ENCODE measurements at regions not wholly inside any gene's neighbourhood (a gene's known extent, or its start where the extent isn't known, plus 50 kb on each side); places are given as distances from the start of the nearest gene placed in this dataset.
A peak's percentile ranks its signal among the peaks of the same experiment; 100 is the strongest.

- Histone ChIP-seq H3K9me3 (ENCODE audit: control insufficient read depth, low read depth, low read length) (no peaks in the 10 kb centered on the region), H3K79me1 (ENCODE audit: insufficient read depth, low read depth, low read length, poor library complexity, severe bottlenecking) (no peaks in the 10 kb centered on the region), H3K4ac (ENCODE audit: low read depth, low read length) (no peak overlapping the region), H2BK20ac (ENCODE audit: low read depth, low read length, poor library complexity, severe bottlenecking) (no peak overlapping the region), H3K4me2 (ENCODE audit: insufficient read depth, insufficient read length, low read length) (no peak overlapping the region), H4K8ac (replicated peaks; ENCODE audit: insufficient read length, low read depth, low read length) (no peak overlapping the region), H3K18ac (ENCODE audit: insufficient read length, low read depth, low read length) (no peak overlapping the region), H3K27ac (ENCODE audit: insufficient read length, low read depth, low read length) (no peak overlapping the region), H4K91ac (ENCODE audit: insufficient read length, low read depth, low read length) (no peak overlapping the region), H3K27me3 (ENCODE audit: insufficient read depth, low read length) (no peaks in the 10 kb centered on the region), H3K79me2 (ENCODE audit: insufficient read depth, low read length) (no peaks in the 10 kb centered on the region), H3T11ph (ENCODE audit: low read length) (no peak overlapping the region), H2AFZ (ENCODE audit: low read length) (no peak overlapping the region), H3K14ac (ENCODE audit: insufficient read depth, low read length) (no peak overlapping the region), H3K9ac (ENCODE audit: extremely low read depth, insufficient read length, low read length) (no peak overlapping the region), H3K4me1 (ENCODE audit: insufficient read depth, low read length) (no peaks in the 10 kb centered on the region), H2BK12ac (ENCODE audit: insufficient read length, low read depth, low read length) (no peak overlapping the region), H4K20me1 (ENCODE audit: control insufficient read depth, insufficient read depth, insufficient read length) (no peaks in the 10 kb centered on the region), H2BK5ac (ENCODE audit: insufficient read length, low read length) (no peak overlapping the region), H4K5ac (ENCODE audit: insufficient read length, low read depth, low read length) (no peak overlapping the region), H3K23ac (ENCODE audit: insufficient read length, low read depth, low read length) (no peak overlapping the region), H2BK15ac (ENCODE audit: low read depth, low read length) (no peak overlapping the region), H2AK5ac (ENCODE audit: insufficient read length, low read length) (no peak overlapping the region), H3K23me2 (ENCODE audit: insufficient read length, low read depth, low read length, poor library complexity, severe bottlenecking) (no peaks in the 10 kb centered on the region), H2BK120ac (ENCODE audit: low read depth, low read length, poor library complexity, severe bottlenecking) (no peak overlapping the region), H3K56ac (ENCODE audit: insufficient read length, low read depth, low read length) (no peak overlapping the region)
- WGBS (ENCODE audit: extremely low coverage, insufficient read length, low lambda C conversion rate), result no CpG with 5 or more reads among the region's 7 CpGs
- TF ChIP-seq CTCF (conservative IDR thresholded peaks at IDR 0.05), result peak; percentile 83
- Mint-ChIP-seq H3K9me3 (no peaks in the 10 kb centered on the region), H3K27me3 (ENCODE audit: low read depth) (no peaks in the 10 kb centered on the region), H3K27ac (no peak overlapping the region), H3K36me3 (ENCODE audit: insufficient read depth in 1 of 3, low read depth in 3 of 3) (no peaks in the 10 kb centered on the region), H3K4me1 (peaks cover 7 to 11% of the 10 kb centered on the region in 2 experiments), H3K4me3 (no peak overlapping the region)
- no peak for DNase-seq
These were observed 115.5 kb upstream of the G2E3 start for GRCh38 chr14:30443368-30444007.

Measured in H9 (cell line).